H1 (cell line): ENCODE measurements at regions not wholly inside any gene's neighbourhood (a gene's known extent, or its start where the extent isn't known, plus 50 kb on each side); places are given as distances from the start of the nearest gene placed in this dataset.

Experiments used
- CBX5 ChIP-seq: fragments of 300-800, 300-1000 bp; sonication (generic); IDR thresholded peaks from 2 replicates; pipeline ENCODE4 v1.7.1; 2016; ENCODE audit warnings: antibody characterized with exemption, low read length, low read depth
- CEBPB ChIP-seq: IDR thresholded peaks from 2 replicates; pipeline ENCODE4 v1.6.1; 2012; ENCODE audit warnings: low read depth, low read length
- EP300 ChIP-seq, 2 experiments: IDR thresholded peaks; 1 replicate in 1 of 2; 2 replicates in 1 of 2; pipeline ENCODE4 v1.6.1; 2011 to 2012; ENCODE audit warnings: low read depth in 2 of 2, low read length in 2 of 2, mild to moderate bottlenecking in 2 of 2, borderline replicate concordance in 1 of 2, inconsistent platforms in 1 of 2, moderate library complexity in 1 of 2
- RXRA ChIP-seq: IDR thresholded peaks from 2 replicates; pipeline ENCODE4 v1.6.1; 2011; ENCODE audit warnings: low read depth, mild to moderate bottlenecking, low read length, moderate library complexity; ENCODE audit not compliant: insufficient read depth
- SUZ12 ChIP-seq: fragments of 200-600 bp; sonication (generic); IDR thresholded peaks from 2 replicates; pipeline ENCODE4 v1.6.1; 2012; ENCODE audit warnings: mild to moderate bottlenecking, inconsistent platforms, low read length, moderate library complexity, mixed read lengths
- TCF12 ChIP-seq: IDR thresholded peaks from 2 replicates; pipeline ENCODE4 v1.6.1; 2011; ENCODE audit warnings: low read depth, mild to moderate bottlenecking, low read length
- ZNF274 ChIP-seq: IDR thresholded peaks from 2 replicates; pipeline ENCODE4 v1.7.0; 2012; ENCODE audit warnings: low read length, borderline replicate concordance; ENCODE audit errors: extremely low read depth
- TF ChIP-seq, protein P1 (sequence below): fragments of 300-600 bp; sonication (generic); IDR thresholded peaks from 2 replicates; pipeline ENCODE4 v1.7.1; 2012; ENCODE audit warnings: low read length, moderate library complexity, mild to moderate bottlenecking, inconsistent platforms; ENCODE audit not compliant: insufficient replicate concordance
- TF ChIP-seq, protein P2 (sequence below): IDR thresholded peaks from 2 replicates; pipeline ENCODE4 v1.6.1; 2012; ENCODE audit warnings: inconsistent platforms
- TF ChIP-seq, protein P3 (sequence below): IDR thresholded peaks from 2 replicates; pipeline ENCODE4 v1.6.1; 2012; ENCODE audit warnings: inconsistent platforms

DNA sequence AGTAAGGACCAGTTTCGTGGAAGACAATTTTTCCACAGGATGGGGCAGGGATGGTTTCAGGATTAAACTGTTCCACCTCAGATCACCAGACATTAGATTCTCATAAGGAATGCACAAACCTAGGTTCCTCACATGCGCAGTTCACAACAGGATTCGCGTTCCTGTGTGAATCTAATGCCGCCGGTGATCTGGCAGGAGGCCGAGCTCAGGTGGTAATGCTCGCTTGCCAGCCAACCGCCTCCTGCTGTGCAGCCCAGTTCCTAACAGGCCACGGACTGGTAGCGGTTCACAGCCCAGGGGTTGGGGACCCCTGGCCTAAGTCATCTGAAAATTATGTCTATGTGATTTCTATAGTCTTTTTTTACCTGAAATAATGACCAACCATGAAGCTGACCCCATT lies 217.5 kb downstream of the TMEM200A start (continued):
- TF ChIP-seq, protein P1, sequence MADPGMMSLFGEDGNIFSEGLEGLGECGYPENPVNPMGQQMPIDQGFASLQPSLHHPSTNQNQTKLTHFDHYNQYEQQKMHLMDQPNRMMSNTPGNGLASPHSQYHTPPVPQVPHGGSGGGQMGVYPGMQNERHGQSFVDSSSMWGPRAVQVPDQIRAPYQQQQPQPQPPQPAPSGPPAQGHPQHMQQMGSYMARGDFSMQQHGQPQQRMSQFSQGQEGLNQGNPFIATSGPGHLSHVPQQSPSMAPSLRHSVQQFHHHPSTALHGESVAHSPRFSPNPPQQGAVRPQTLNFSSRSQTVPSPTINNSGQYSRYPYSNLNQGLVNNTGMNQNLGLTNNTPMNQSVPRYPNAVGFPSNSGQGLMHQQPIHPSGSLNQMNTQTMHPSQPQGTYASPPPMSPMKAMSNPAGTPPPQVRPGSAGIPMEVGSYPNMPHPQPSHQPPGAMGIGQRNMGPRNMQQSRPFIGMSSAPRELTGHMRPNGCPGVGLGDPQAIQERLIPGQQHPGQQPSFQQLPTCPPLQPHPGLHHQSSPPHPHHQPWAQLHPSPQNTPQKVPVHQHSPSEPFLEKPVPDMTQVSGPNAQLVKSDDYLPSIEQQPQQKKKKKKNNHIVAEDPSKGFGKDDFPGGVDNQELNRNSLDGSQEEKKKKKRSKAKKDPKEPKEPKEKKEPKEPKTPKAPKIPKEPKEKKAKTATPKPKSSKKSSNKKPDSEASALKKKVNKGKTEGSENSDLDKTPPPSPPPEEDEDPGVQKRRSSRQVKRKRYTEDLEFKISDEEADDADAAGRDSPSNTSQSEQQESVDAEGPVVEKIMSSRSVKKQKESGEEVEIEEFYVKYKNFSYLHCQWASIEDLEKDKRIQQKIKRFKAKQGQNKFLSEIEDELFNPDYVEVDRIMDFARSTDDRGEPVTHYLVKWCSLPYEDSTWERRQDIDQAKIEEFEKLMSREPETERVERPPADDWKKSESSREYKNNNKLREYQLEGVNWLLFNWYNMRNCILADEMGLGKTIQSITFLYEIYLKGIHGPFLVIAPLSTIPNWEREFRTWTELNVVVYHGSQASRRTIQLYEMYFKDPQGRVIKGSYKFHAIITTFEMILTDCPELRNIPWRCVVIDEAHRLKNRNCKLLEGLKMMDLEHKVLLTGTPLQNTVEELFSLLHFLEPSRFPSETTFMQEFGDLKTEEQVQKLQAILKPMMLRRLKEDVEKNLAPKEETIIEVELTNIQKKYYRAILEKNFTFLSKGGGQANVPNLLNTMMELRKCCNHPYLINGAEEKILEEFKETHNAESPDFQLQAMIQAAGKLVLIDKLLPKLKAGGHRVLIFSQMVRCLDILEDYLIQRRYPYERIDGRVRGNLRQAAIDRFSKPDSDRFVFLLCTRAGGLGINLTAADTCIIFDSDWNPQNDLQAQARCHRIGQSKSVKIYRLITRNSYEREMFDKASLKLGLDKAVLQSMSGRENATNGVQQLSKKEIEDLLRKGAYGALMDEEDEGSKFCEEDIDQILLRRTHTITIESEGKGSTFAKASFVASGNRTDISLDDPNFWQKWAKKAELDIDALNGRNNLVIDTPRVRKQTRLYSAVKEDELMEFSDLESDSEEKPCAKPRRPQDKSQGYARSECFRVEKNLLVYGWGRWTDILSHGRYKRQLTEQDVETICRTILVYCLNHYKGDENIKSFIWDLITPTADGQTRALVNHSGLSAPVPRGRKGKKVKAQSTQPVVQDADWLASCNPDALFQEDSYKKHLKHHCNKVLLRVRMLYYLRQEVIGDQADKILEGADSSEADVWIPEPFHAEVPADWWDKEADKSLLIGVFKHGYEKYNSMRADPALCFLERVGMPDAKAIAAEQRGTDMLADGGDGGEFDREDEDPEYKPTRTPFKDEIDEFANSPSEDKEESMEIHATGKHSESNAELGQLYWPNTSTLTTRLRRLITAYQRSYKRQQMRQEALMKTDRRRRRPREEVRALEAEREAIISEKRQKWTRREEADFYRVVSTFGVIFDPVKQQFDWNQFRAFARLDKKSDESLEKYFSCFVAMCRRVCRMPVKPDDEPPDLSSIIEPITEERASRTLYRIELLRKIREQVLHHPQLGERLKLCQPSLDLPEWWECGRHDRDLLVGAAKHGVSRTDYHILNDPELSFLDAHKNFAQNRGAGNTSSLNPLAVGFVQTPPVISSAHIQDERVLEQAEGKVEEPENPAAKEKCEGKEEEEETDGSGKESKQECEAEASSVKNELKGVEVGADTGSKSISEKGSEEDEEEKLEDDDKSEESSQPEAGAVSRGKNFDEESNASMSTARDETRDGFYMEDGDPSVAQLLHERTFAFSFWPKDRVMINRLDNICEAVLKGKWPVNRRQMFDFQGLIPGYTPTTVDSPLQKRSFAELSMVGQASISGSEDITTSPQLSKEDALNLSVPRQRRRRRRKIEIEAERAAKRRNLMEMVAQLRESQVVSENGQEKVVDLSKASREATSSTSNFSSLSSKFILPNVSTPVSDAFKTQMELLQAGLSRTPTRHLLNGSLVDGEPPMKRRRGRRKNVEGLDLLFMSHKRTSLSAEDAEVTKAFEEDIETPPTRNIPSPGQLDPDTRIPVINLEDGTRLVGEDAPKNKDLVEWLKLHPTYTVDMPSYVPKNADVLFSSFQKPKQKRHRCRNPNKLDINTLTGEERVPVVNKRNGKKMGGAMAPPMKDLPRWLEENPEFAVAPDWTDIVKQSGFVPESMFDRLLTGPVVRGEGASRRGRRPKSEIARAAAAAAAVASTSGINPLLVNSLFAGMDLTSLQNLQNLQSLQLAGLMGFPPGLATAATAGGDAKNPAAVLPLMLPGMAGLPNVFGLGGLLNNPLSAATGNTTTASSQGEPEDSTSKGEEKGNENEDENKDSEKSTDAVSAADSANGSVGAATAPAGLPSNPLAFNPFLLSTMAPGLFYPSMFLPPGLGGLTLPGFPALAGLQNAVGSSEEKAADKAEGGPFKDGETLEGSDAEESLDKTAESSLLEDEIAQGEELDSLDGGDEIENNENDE: no peak
- no peak for TF ChIP-seq CBX5
- TF ChIP-seq EP300 (IDR thresholded peaks at IDR 0.05; ENCODE audit: borderline replicate concordance in 1 of 2, low read depth in 2 of 2, low read length in 2 of 2): no peak
- no peak for TF ChIP-seq TCF12
- TF ChIP-seq, protein P2, sequence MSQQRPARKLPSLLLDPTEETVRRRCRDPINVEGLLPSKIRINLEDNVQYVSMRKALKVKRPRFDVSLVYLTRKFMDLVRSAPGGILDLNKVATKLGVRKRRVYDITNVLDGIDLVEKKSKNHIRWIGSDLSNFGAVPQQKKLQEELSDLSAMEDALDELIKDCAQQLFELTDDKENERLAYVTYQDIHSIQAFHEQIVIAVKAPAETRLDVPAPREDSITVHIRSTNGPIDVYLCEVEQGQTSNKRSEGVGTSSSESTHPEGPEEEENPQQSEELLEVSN: no peak
- no peak for TF ChIP-seq SUZ12
- no peak for TF ChIP-seq ZNF274
- no peak for TF ChIP-seq RXRA
- no peak for TF ChIP-seq CEBPB
- TF ChIP-seq, protein P3, sequence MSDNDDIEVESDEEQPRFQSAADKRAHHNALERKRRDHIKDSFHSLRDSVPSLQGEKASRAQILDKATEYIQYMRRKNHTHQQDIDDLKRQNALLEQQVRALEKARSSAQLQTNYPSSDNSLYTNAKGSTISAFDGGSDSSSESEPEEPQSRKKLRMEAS: no peak
